IMR-90 (cell line): ENCODE measurements at regions not wholly inside any gene's neighbourhood (a gene's known extent, or its start where the extent isn't known, plus 50 kb on each side); places are given as distances from the start of the nearest gene placed in this dataset.

Experiments used
- ATAC-seq: fragments of 200-7000 bp; cut with Tn5 transposase; 2 replicates; pipeline ENCODE4 v1.9.1; 2020; ENCODE audit warnings: low read depth, mild to moderate bottlenecking, moderate library complexity
- BruUV-seq: library from RNA; stranded (reverse); fragments of 400-500 nt; replicated peaks from 2 replicates; lab custom pipeline; 2021; lab: Mats Ljungman, UMichigan
- CTCF ChIA-PET: fragments of 300-600 bp; formaldehyde crosslinking; extraction: SDS; loops from one replicate; lab custom pipeline; 2021; ENCODE audit warnings: antibody characterized with exemption; lab: Yijun Ruan, JAX
- POLR2A ChIA-PET: fragments of 300-600 bp; sonication (Branson Sonifier 250); formaldehyde crosslinking; loops from one replicate; lab custom pipeline; 2022; ENCODE audit warnings: antibody characterized with exemption; ENCODE audit not compliant: unreplicated experiment; lab: Charles Lee
- DNase-seq: peaks from one replicate; pipeline ENCODE4 v3.0.0; 2013
- H2AFZ ChIP-seq: replicated peaks from 2 replicates; pipeline ENCODE3; 2013; ENCODE audit warnings: low read length, mild to moderate bottlenecking; ENCODE audit not compliant: poor library complexity
- H2AK5ac ChIP-seq: 2 replicates; pipeline ENCODE4 v1.6.1; 2013; ENCODE audit warnings: low read depth, low read length, inconsistent platforms
- H2AK9ac ChIP-seq: replicated peaks from 2 replicates; pipeline ENCODE3; 2013; ENCODE audit warnings: mild to moderate bottlenecking, low read depth, low read length, moderate library complexity; ENCODE audit not compliant: poor library complexity
- H2BK120ac ChIP-seq: 2 replicates; pipeline ENCODE4 v1.6.1; 2013; ENCODE audit warnings: low read depth, low read length, inconsistent platforms
- H2BK15ac ChIP-seq: 3 replicates; pipeline ENCODE4 v1.6.1; 2013; ENCODE audit warnings: low read depth, low read length, inconsistent platforms
- H2BK20ac ChIP-seq: 2 replicates; pipeline ENCODE4 v1.6.1; 2013; ENCODE audit warnings: low read depth, mild to moderate bottlenecking, inconsistent platforms, low read length, moderate library complexity
- H2BK5ac ChIP-seq: 2 replicates; pipeline ENCODE4 v1.6.1; 2013; ENCODE audit warnings: mild to moderate bottlenecking, low read depth, low read length, inconsistent platforms; ENCODE audit not compliant: poor library complexity, severe bottlenecking
- H3K14ac ChIP-seq: replicated peaks from 2 replicates; pipeline ENCODE4 v1.6.1; 2013; ENCODE audit warnings: low read depth, low read length, inconsistent platforms
- H3K18ac ChIP-seq: 2 replicates; pipeline ENCODE4 v1.6.1; 2013; ENCODE audit warnings: low read depth, low read length, control low read depth
- H3K23ac ChIP-seq: 2 replicates; pipeline ENCODE4 v1.6.1; 2013; ENCODE audit warnings: low read depth, low read length, inconsistent platforms
- H3K27ac ChIP-seq: 2 replicates; pipeline ENCODE4 v1.5.1; 2013; ENCODE audit warnings: mild to moderate bottlenecking, control low read depth, low read length; ENCODE audit not compliant: insufficient read depth
- H3K27me3 ChIP-seq: 2 replicates; pipeline ENCODE4 v1.6.1; 2013; ENCODE audit warnings: low read length; ENCODE audit not compliant: control insufficient read depth, insufficient read depth
- H3K36me3 ChIP-seq: 2 replicates; pipeline ENCODE4 v1.6.1; 2013; ENCODE audit warnings: low read length, mixed read lengths; ENCODE audit not compliant: control insufficient read depth, insufficient read depth
- H3K4ac ChIP-seq: 2 replicates; pipeline ENCODE4 v1.6.1; 2013; ENCODE audit warnings: low read depth, low read length, inconsistent platforms
- H3K4me1 ChIP-seq: 2 replicates; pipeline ENCODE4 v1.6.1; 2013; ENCODE audit warnings: low read length, mixed read lengths; ENCODE audit not compliant: control insufficient read depth, insufficient read depth
- H3K4me2 ChIP-seq: 2 replicates; pipeline ENCODE4 v1.6.1; 2013; ENCODE audit warnings: low read depth, mild to moderate bottlenecking, control low read depth, low read length, moderate library complexity
- H3K4me3 ChIP-seq: 2 replicates; pipeline ENCODE4 v1.5.1; 2013; ENCODE audit warnings: low read depth, mild to moderate bottlenecking, control low read depth, low read length, moderate library complexity; ENCODE audit not compliant: insufficient read depth
- H3K56ac ChIP-seq: 2 replicates; pipeline ENCODE4 v1.6.1; 2013; ENCODE audit warnings: low read length, inconsistent platforms; ENCODE audit not compliant: insufficient read depth; ENCODE audit errors: extremely low read depth
- H3K79me1 ChIP-seq, 2 experiments: 2 replicates each; pipeline ENCODE4 v1.6.1; 2013; ENCODE audit warnings: low read length in 2 of 2, inconsistent platforms in 1 of 2, low read depth in 1 of 2
- H3K9ac ChIP-seq: 2 replicates; pipeline ENCODE4 v1.6.1; 2013; ENCODE audit warnings: low read depth, low read length, control low read depth
- H3K9me1 ChIP-seq: 2 replicates; pipeline ENCODE4 v1.6.1; 2013; ENCODE audit warnings: low read length, inconsistent platforms; ENCODE audit not compliant: insufficient read depth
- H3K9me3 ChIP-seq: 2 replicates; pipeline ENCODE4 v1.6.1; 2013; ENCODE audit warnings: low read length; ENCODE audit not compliant: control insufficient read depth, insufficient read depth
- H4K20me1 ChIP-seq: 2 replicates; pipeline ENCODE4 v1.6.1; 2013; ENCODE audit warnings: low read length, inconsistent platforms; ENCODE audit not compliant: insufficient read depth
- H4K5ac ChIP-seq: 2 replicates; pipeline ENCODE4 v1.6.1; 2013; ENCODE audit warnings: mild to moderate bottlenecking, low read depth, low read length, control low read depth
- H4K8ac ChIP-seq, 2 experiments: 2 replicates each; pipeline ENCODE4 v1.6.1; 2013; ENCODE audit warnings: low read depth in 2 of 2, low read length in 2 of 2, control low read depth in 1 of 2, inconsistent platforms in 1 of 2
- H4K91ac ChIP-seq: 2 replicates; pipeline ENCODE4 v1.6.1; 2013; ENCODE audit warnings: low read depth, low read length, inconsistent platforms; ENCODE audit not compliant: insufficient read depth
- CEBPB ChIP-seq: IDR thresholded peaks from 2 replicates; pipeline ENCODE4 v1.6.1; 2012; ENCODE audit warnings: low read depth, low read length, improper control_type of control experiment
- CHD1 ChIP-seq: IDR thresholded peaks from 2 replicates; pipeline ENCODE4 v1.6.1; 2012; ENCODE audit warnings: low read depth, low read length, improper control_type of control experiment
- MAFK ChIP-seq: IDR thresholded peaks from 2 replicates; pipeline ENCODE4 v1.6.1; 2012; ENCODE audit warnings: low read depth, low read length, improper control_type of control experiment
- POLR2A ChIP-seq: IDR thresholded peaks from 2 replicates; pipeline ENCODE4 v1.6.1; 2012; ENCODE audit warnings: mild to moderate bottlenecking, low read depth, low read length
- RAD21 ChIP-seq: IDR thresholded peaks from 2 replicates; pipeline ENCODE4 v1.6.1; 2012; ENCODE audit warnings: low read length, improper control_type of control experiment
- SMC3 ChIP-seq: fragments of 150-350 bp; IDR thresholded peaks from 2 replicates; pipeline ENCODE4 v1.6.1; 2016; ENCODE audit warnings: low read depth, mild to moderate bottlenecking, antibody characterized with exemption, low read length, moderate library complexity
- WGBS, 2 experiments: methylation state at CpG; one replicate each; pipeline versions ENCODE4 v1.1.5 to v1.1.7; 2013; ENCODE audit warnings: missing lambda C conversion rate in 2 of 2; ENCODE audit not compliant: insufficient read length in 1 of 2; ENCODE audit errors: extremely low coverage in 2 of 2; 5-methylcytosine and 5-hydroxymethylcytosine counted together
- dilution Hi-C: fragments of 300-500 bp; cut with HindIII; formaldehyde crosslinking; loops from one replicate; pipeline ENCODE4 v1.14.3; 2018; ENCODE audit warnings: low sequenced_read_pairs; ENCODE audit not compliant: unreplicated experiment
- in situ Hi-C: fragments of 300-500 bp; cut with MboI; formaldehyde crosslinking; loops from 3 replicates; pipeline ENCODE4 v1.14.3; 2019; ENCODE audit warnings: low sequenced_read_pairs, inconsistent platforms, mixed read lengths
- intact Hi-C: fragments of 100-400 bp; cut with micrococcal nuclease; formaldehyde crosslinking; loops from 2 replicates; pipeline ENCODE4 v1.10.0; 2022

- Histone ChIP-seq H2BK20ac (no peak overlapping the region), H3K4ac (peak overlapping the region; percentile 41; the same call in 1 of the 2 replicates), H3K23ac (peak overlapping the region; percentile 58), H3K27me3 (no peaks in the 10 kb centered on the region), H4K8ac (peak overlapping the region in 1 of 2 experiments; percentile 53; a peak in 1 of 4 replicates), H3K56ac (0 out of 2 replicates have a peak overlapping the region, but pooled peaks have one; percentile 11), H3K4me1 (peaks cover 11% of the 10 kb centered on the region), H3K9me1 (peaks cover 22% of the 10 kb centered on the region), H4K91ac (no peak overlapping the region), H3K4me3 (no peak overlapping the region; the same call in 1 of the 2 replicates), H3K14ac (peak overlapping the region; percentile 72), H3K9ac (no peak overlapping the region), H3K9me3 (no peaks in the 10 kb centered on the region), H2BK5ac (no peak overlapping the region), H2BK120ac (no peak overlapping the region), H2BK15ac (peak overlapping the region; percentile 47; the same call in 1 of the 3 replicates), H2AK9ac (no peak overlapping the region), H2AK5ac (peak overlapping the region; percentile 61; the same call in 1 of the 2 replicates), H4K5ac (no peak overlapping the region), H3K18ac (0 out of 2 replicates have a peak overlapping the region, but pooled peaks have one; percentile 8), H3K79me1 (peaks cover 52 to 84% of the 10 kb centered on the region in 2 experiments), H3K4me2 (peak overlapping the region; percentile 82), H2AFZ (no peak overlapping the region), H4K20me1 (peaks cover 34% of the 10 kb centered on the region), H3K27ac (no peak overlapping the region), H3K36me3 (peaks cover 5% of the 10 kb centered on the region; the same call in 1 of the 2 replicates)
- POLR2A ChIA-PET: interaction anchor here (0.6 kb wide), 1 partner anchor 116 kb away, joined by 7 read pairs; no protein-coding TSS in a partner anchor
- BruUV-seq: no TSS peak
- intact Hi-C loops: no loop called here
- CTCF ChIA-PET: interaction anchor here (1.2 kb wide), 1 partner anchor 89 kb away, joined by 3 read pairs; no protein-coding TSS in a partner anchor
- dilution Hi-C loops: no loop called here
- in situ Hi-C loops: no loop called here
- no peak for TF ChIP-seq RAD21
- TF ChIP-seq MAFK: no peak
- TF ChIP-seq SMC3: no peak
- TF ChIP-seq CHD1: no peak
- no peak for TF ChIP-seq CEBPB
- no peak for TF ChIP-seq POLR2A
- peak; percentile 70 for DNase-seq
- 31% methylated on average over 2 of the region's 7 CpGs; no CpG with 5 or more reads in 1 of the 2 experiments for WGBS, 2 experiments
- ATAC-seq: peak; percentile 99
Observed at GRCh38 chr19:46944918-46945628, 74.6 kb upstream of the NPAS1 start.
